ENCODE measurements at regions not wholly inside any gene's neighbourhood (a gene's known extent, or its start where the extent isn't known, plus 50 kb on each side); places are given as distances from the start of the nearest gene placed in this dataset.
A peak's percentile ranks its signal among the peaks of the same experiment; 100 is the strongest.
"Not testable (repeated sequence)": the region's sequence is repeated elsewhere in the genome, so short reads cannot be mapped to it uniquely, and the experiment has no call there.

DNA sequence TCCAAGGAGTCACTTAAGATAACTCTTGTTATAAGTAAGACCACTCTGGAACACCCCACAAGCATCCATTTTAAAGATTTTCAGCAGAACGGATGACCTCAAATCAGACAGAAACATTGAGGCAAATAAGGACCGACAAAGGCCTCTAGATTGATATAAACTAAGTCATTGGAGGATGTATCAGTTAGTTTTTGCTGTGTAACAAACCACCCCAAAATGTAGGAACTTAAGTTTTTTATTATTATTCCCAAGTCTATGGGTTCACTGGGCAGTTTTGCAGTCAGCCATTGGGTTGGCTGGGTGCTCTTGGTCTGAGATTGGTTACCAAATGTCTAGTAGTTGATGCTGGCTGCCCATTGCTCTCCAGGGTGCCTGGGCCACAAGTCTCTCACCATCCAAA is 311.8 kb downstream of the SIPA1L2 start:
- no peak overlapping the region for H3K4me3 ChIP-seq
- ATAC-seq: no peak
- H3K27me3 ChIP-seq: no peaks in the 10 kb centered on the region
- peaks cover 0 to 16% (median 0%) of the 10 kb centered on the region in 3 donors for H3K4me1 ChIP-seq
- H3K36me3 ChIP-seq: no peaks in the 10 kb centered on the region
- H3K27ac ChIP-seq: no peak overlapping the region
- TF ChIP-seq POLR2A (IDR thresholded peaks at IDR 0.05): no peak
- TF ChIP-seq POLR2AphosphoS5 (IDR thresholded peaks at IDR 0.05): no peak
- TF ChIP-seq EP300 (IDR thresholded peaks at IDR 0.05): no peak
- TF ChIP-seq, protein P1, sequence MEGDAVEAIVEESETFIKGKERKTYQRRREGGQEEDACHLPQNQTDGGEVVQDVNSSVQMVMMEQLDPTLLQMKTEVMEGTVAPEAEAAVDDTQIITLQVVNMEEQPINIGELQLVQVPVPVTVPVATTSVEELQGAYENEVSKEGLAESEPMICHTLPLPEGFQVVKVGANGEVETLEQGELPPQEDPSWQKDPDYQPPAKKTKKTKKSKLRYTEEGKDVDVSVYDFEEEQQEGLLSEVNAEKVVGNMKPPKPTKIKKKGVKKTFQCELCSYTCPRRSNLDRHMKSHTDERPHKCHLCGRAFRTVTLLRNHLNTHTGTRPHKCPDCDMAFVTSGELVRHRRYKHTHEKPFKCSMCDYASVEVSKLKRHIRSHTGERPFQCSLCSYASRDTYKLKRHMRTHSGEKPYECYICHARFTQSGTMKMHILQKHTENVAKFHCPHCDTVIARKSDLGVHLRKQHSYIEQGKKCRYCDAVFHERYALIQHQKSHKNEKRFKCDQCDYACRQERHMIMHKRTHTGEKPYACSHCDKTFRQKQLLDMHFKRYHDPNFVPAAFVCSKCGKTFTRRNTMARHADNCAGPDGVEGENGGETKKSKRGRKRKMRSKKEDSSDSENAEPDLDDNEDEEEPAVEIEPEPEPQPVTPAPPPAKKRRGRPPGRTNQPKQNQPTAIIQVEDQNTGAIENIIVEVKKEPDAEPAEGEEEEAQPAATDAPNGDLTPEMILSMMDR (IDR thresholded peaks at IDR 0.05): no peak
- WGBS, 2 donors (ENCODE audit: low coverage in 1 of 2): 94 to 100% methylated on average over 2 of the region's 2 CpGs
- H3K9me3 ChIP-seq: peaks cover 0 to 10% (median 0%) of the 10 kb centered on the region in 3 donors

DNA sequence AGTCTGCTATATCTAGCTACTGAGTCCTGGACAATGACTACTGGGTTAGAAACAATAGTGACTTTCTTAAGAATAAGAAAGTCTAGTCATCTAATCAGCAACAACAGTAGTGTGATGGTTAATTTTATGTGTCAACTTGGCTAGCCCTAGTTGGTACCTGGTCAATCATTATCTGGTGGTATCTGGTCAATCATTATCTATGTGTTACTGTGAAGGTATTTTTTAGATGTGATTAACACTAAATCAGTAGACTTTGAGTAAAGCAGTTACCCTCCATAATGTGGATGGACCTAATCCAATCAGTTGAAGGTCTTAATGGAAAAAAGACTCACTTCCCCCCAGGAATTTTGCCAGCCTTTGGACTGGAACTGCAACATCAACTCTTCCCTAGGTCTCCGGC is 312.6 kb downstream of the SIPA1L2 start:
- WGBS, 2 donors (ENCODE audit: low coverage in 1 of 2): 100% methylated on average over 1 of the region's 1 CpG
- no peak for TF ChIP-seq POLR2A (IDR thresholded peaks at IDR 0.05)
- no peak for TF ChIP-seq EP300 (IDR thresholded peaks at IDR 0.05)
- TF ChIP-seq POLR2AphosphoS5 (IDR thresholded peaks at IDR 0.05): no peak
- TF ChIP-seq, protein P1 (IDR thresholded peaks at IDR 0.05): no peak
- Histone ChIP-seq H3K4me3 (no peak overlapping the region), H3K27ac (no peak overlapping the region), H3K9me3 (peaks cover 0 to 10% (median 0%) of the 10 kb centered on the region in 3 donors), H3K4me1 (peaks cover 0 to 16% (median 0%) of the 10 kb centered on the region in 3 donors), H3K36me3 (no peaks in the 10 kb centered on the region), H3K27me3 (no peaks in the 10 kb centered on the region)
- ATAC-seq: no peak

DNA sequence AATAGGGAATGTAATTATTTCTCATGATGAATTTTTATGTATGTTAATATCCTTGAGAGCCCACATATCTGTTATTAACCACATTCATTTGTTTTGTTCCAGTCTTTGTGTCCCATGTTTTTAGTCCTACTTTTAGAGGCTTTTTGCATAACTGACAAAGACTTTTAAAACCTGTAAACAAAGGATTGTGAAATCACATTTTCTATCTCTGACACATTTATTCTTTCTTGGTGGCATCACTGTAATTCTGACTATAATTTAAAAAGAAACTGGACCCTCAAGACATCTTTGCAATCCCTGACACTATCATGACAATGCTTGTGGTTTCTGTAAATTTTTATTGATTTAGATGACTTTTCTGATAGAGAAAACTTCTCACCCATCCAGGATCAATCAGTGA is 313.1 kb downstream of the SIPA1L2 start:
- no peak overlapping the region for H3K27ac ChIP-seq
- H3K4me1 ChIP-seq: peaks cover 0 to 16% (median 0%) of the 10 kb centered on the region in 3 donors
- TF ChIP-seq, protein P1 (IDR thresholded peaks at IDR 0.05): no peak
- TF ChIP-seq POLR2A (IDR thresholded peaks at IDR 0.05): no peak
- TF ChIP-seq EP300 (IDR thresholded peaks at IDR 0.05): no peak
- no peak for TF ChIP-seq POLR2AphosphoS5 (IDR thresholded peaks at IDR 0.05)

DNA sequence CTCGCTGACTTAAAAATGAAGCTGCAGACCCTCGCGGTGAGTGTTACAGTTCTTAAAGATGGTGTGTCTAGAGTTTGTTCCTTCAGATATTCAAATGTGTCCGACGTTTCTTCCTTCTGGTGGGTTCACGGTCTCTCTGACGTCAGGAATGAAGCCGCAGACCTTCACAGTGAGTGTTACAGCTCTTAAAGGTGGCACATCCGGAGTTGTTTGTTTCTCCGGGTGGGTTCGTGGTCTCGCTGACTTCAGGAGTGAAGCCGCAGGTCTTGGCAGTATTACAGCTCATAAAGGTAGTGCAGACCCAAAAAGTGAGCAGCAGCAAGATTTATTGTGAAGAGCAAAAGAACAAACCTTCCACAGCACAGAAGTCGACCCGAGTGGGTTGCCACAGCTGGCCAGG is 316.1 kb downstream of the SIPA1L2 start:
- H3K27ac ChIP-seq, ATAC-seq, H3K36me3 ChIP-seq, H3K4me3 ChIP-seq, H3K4me1 ChIP-seq, H3K27me3 ChIP-seq: not testable (repeated sequence)
- H3K9me3 ChIP-seq: peaks cover 0 to 10% (median 0%) of the 10 kb centered on the region in 3 donors
- WGBS, 2 donors (ENCODE audit: low coverage in 1 of 2): 97 to 100% methylated on average over 4 to 12 of the region's 15 CpGs

More for the DNA sequence above, 313.1 kb downstream of the SIPA1L2 start:
- peak; percentile 51 for ATAC-seq
- Histone ChIP-seq H3K4me3 (no peak overlapping the region), H3K36me3 (no peaks in the 10 kb centered on the region), H3K27me3 (no peaks in the 10 kb centered on the region), H3K9me3 (peaks cover 0 to 10% (median 0%) of the 10 kb centered on the region in 3 donors)

DNA sequence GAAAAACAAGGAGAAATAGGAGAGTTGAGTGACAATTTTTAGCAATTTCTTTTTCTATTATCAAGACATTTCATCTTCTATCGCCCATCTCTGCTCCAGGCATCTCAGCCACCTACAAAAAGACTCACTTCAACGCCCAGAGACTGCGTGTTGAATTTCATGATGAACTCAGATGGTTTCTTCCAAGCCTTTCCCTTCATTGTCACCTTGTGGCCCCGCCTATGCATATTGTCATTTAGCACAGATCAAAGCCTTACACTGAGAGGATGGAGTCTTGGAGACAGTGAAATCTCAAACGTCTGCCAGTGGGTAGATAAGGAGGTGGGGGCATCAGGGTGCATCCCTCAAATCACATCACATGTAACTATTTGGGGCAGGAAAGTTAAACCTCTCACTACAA is 319.4 kb downstream of the SIPA1L2 start:
- WGBS, 2 donors (ENCODE audit: low coverage in 1 of 2): 77 to 88% methylated on average over 3 to 4 of the region's 5 CpGs
- no peak for ATAC-seq
- no peak overlapping the region for H3K4me3 ChIP-seq
- H3K27ac ChIP-seq: no peak overlapping the region
- H3K36me3 ChIP-seq: no peaks in the 10 kb centered on the region
- H3K27me3 ChIP-seq: no peaks in the 10 kb centered on the region
- peaks cover 0 to 13% (median 11%) of the 10 kb centered on the region in 3 donors for H3K4me1 ChIP-seq
- H3K9me3 ChIP-seq: peaks cover 0 to 10% (median 0%) of the 10 kb centered on the region in 3 donors
- TF ChIP-seq, protein P1 (IDR thresholded peaks at IDR 0.05): no peak
- TF ChIP-seq POLR2A (IDR thresholded peaks at IDR 0.05) (no peak), EP300 (IDR thresholded peaks at IDR 0.05) (no peak), POLR2AphosphoS5 (IDR thresholded peaks at IDR 0.05) (no peak)

Measured in gastroesophageal sphincter (tissue), 4 donors.